ENCODE measurements at regions not wholly inside any gene's neighbourhood (a gene's known extent, or its start where the extent isn't known, plus 50 kb on each side); places are given as distances from the start of the nearest gene placed in this dataset.

DNA sequence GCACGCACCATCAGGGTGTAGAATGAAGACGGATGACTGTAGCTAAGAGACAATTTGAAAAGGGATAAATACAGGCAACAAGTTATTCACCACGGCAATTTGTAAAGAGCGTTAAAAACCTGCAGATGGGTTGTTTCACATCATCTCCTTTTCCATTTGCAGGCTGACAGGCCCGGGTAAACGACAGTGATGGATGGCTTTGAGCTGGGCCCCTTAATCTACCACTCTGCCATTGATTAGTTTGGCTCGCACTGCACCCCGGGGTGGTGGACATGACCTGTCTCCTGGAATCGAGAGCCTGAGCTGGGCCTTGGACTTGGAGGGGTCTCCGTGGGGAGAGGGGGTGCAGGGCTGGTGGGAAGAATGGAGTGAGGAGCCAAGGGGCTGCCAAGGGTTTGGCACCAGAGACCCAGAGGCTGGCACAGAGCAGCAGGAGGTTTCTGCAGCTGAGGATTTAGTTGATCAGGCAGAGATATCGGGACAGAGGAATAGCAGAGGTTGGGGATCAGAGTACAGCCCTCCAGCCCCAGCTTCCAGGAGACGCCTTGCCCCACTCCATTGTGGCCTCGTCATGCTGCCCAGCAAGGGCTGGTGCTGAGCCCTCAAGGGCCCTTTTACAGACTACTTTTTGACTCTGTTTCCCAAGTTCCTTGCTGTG is 110.6 kb upstream of the NECTIN1 start:
- Histone ChIP-seq H3K27ac (ENCODE audit: control insufficient read depth, insufficient read depth) (no peak overlapping the region), H3K9me3 (replicated peaks; ENCODE audit: control insufficient read depth, insufficient read depth, low read length) (no peaks in the 10 kb centered on the region; the same call in 2 of the 3 replicates), H4K20me1 (ENCODE audit: control insufficient read depth, insufficient read depth) (no peaks in the 10 kb centered on the region), H3K27me3 (replicated peaks in 1 of 2; ENCODE audit: control insufficient read depth in 2 of 2, insufficient read depth in 2 of 2, low read length in 1 of 2) (0 out of 4 replicates have a peak, but pooled peaks cover 0 to 2% of the 10 kb centered on the region in 2 experiments), H3K4me2 (ENCODE audit: control insufficient read depth, insufficient read depth) (no peak overlapping the region), H3K4me1 (ENCODE audit: control insufficient read depth, insufficient read depth, low read length) (no peaks in the 10 kb centered on the region), H3K4me3 (no peak overlapping the region), H2AFZ (ENCODE audit: control insufficient read depth, low read depth, low read length) (no peak overlapping the region), H3K9ac (ENCODE audit: control insufficient read depth, insufficient read depth, low read length) (no peak overlapping the region), H3K79me2 (ENCODE audit: control insufficient read depth, insufficient read depth, low read length) (no peaks in the 10 kb centered on the region), H3K36me3 (ENCODE audit: control insufficient read depth in 2 of 2, insufficient read depth in 2 of 2, low read length in 1 of 2) (no peaks in the 10 kb centered on the region)
- ChIA-PET RAD21 (ENCODE audit: unreplicated experiment) (interaction anchor here (1.2 kb wide), 1 partner anchor 110 kb away, joined by 3 read pairs; the partner anchor contains the start of gene NECTIN1), POLR2A (interaction anchor here (0.7 kb wide), 2 partner anchors 97 to 101 kb away, joined by 6 to 8 read pairs; no protein-coding TSS in a partner anchor), SMC1A (ENCODE audit: uncharacterized antibody, unreplicated experiment) (no interaction called here), CTCF (no interaction called here)
- DNase-seq (ENCODE audit: low read depth, low spot score) (no peak), FAIRE-seq (no peak), ATAC-seq (no peak)
- intact Hi-C loops (cut with micrococcal nuclease; ENCODE audit: unreplicated experiment), result no loop called here
- TF ChIP-seq SRF (IDR thresholded peaks at IDR 0.05; ENCODE audit: low read depth in 2 of 2, low read length in 2 of 2) (peak in 1 of 2 experiments; percentile 73; a peak in 1 of 4 replicates), SIX5 (IDR thresholded peaks at IDR 0.05; ENCODE audit: low read depth, low read length, severe bottlenecking) (no peak), ZSCAN29 (IDR thresholded peaks at IDR 0.05) (no peak)
- TF ChIP-seq, protein P1, sequence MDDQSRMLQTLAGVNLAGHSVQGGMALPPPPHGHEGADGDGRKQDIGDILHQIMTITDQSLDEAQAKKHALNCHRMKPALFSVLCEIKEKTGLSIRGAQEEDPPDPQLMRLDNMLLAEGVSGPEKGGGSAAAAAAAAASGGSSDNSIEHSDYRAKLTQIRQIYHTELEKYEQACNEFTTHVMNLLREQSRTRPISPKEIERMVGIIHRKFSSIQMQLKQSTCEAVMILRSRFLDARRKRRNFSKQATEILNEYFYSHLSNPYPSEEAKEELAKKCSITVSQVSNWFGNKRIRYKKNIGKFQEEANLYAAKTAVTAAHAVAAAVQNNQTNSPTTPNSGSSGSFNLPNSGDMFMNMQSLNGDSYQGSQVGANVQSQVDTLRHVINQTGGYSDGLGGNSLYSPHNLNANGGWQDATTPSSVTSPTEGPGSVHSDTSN (IDR thresholded peaks at IDR 0.05; ENCODE audit: insufficient replicate concordance, low read depth, low read length), result peak; percentile 66
- TF ChIP-seq, protein P2, sequence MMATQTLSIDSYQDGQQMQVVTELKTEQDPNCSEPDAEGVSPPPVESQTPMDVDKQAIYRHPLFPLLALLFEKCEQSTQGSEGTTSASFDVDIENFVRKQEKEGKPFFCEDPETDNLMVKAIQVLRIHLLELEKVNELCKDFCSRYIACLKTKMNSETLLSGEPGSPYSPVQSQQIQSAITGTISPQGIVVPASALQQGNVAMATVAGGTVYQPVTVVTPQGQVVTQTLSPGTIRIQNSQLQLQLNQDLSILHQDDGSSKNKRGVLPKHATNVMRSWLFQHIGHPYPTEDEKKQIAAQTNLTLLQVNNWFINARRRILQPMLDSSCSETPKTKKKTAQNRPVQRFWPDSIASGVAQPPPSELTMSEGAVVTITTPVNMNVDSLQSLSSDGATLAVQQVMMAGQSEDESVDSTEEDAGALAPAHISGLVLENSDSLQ (IDR thresholded peaks at IDR 0.05), result peak; percentile 51; the same call in 1 of the 2 replicates
- TF ChIP-seq, protein P3, sequence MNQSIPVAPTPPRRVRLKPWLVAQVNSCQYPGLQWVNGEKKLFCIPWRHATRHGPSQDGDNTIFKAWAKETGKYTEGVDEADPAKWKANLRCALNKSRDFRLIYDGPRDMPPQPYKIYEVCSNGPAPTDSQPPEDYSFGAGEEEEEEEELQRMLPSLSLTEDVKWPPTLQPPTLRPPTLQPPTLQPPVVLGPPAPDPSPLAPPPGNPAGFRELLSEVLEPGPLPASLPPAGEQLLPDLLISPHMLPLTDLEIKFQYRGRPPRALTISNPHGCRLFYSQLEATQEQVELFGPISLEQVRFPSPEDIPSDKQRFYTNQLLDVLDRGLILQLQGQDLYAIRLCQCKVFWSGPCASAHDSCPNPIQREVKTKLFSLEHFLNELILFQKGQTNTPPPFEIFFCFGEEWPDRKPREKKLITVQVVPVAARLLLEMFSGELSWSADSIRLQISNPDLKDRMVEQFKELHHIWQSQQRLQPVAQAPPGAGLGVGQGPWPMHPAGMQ (IDR thresholded peaks at IDR 0.05; ENCODE audit: borderline replicate concordance), result no peak
- TF ChIP-seq, protein P4, sequence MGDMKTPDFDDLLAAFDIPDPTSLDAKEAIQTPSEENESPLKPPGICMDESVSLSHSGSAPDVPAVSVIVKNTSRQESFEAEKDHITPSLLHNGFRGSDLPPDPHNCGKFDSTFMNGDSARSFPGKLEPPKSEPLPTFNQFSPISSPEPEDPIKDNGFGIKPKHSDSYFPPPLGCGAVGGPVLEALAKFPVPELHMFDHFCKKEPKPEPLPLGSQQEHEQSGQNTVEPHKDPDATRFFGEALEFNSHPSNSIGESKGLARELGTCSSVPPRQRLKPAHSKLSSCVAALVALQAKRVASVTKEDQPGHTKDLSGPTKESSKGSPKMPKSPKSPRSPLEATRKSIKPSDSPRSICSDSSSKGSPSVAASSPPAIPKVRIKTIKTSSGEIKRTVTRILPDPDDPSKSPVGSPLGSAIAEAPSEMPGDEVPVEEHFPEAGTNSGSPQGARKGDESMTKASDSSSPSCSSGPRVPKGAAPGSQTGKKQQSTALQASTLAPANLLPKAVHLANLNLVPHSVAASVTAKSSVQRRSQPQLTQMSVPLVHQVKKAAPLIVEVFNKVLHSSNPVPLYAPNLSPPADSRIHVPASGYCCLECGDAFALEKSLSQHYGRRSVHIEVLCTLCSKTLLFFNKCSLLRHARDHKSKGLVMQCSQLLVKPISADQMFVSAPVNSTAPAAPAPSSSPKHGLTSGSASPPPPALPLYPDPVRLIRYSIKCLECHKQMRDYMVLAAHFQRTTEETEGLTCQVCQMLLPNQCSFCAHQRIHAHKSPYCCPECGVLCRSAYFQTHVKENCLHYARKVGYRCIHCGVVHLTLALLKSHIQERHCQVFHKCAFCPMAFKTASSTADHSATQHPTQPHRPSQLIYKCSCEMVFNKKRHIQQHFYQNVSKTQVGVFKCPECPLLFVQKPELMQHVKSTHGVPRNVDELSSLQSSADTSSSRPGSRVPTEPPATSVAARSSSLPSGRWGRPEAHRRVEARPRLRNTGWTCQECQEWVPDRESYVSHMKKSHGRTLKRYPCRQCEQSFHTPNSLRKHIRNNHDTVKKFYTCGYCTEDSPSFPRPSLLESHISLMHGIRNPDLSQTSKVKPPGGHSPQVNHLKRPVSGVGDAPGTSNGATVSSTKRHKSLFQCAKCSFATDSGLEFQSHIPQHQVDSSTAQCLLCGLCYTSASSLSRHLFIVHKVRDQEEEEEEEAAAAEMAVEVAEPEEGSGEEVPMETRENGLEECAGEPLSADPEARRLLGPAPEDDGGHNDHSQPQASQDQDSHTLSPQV (IDR thresholded peaks at IDR 0.05), result no peak
- TF ChIP-seq, protein P5, sequence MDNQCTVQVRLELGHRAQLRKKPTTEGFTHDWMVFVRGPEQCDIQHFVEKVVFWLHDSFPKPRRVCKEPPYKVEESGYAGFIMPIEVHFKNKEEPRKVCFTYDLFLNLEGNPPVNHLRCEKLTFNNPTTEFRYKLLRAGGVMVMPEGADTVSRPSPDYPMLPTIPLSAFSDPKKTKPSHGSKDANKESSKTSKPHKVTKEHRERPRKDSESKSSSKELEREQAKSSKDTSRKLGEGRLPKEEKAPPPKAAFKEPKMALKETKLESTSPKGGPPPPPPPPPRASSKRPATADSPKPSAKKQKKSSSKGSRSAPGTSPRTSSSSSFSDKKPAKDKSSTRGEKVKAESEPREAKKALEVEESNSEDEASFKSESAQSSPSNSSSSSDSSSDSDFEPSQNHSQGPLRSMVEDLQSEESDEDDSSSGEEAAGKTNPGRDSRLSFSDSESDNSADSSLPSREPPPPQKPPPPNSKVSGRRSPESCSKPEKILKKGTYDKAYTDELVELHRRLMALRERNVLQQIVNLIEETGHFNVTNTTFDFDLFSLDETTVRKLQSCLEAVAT (IDR thresholded peaks at IDR 0.05), result peak; percentile 96
- 18% methylated on average over 13 of the region's 13 CpGs for WGBS (ENCODE audit: insufficient coverage, insufficient replicate concordance, low lambda C conversion rate, missing lambda C conversion rate)
- no TSS peak for BruUV-seq (replicated peaks)
- in situ Hi-C loops (cut with MboI), result no loop called here
